GM23248 (cell line): ENCODE measurements at regions not wholly inside any gene's neighbourhood (a gene's known extent, or its start where the extent isn't known, plus 50 kb on each side); places are given as distances from the start of the nearest gene placed in this dataset.

Experiments used
- DNase-seq: peaks from one replicate; pipeline ENCODE4 v3.0.0-alpha.2; 2015
- H2AFZ ChIP-seq: fragments of 200-600 bp; sonication (generic); 2 replicates; pipeline ENCODE4 v1.6.1; 2016; ENCODE audit warnings: antibody characterized with exemption
- H3F3A ChIP-seq: fragments of 200-600 bp; sonication (generic); 2 replicates; pipeline ENCODE4 v1.6.1; 2016; ENCODE audit warnings: mild to moderate bottlenecking, antibody characterized with exemption, mixed run types; ENCODE audit not compliant: insufficient read depth
- H3K27ac ChIP-seq: fragments of 200-600 bp; sonication (generic); 2 replicates; pipeline ENCODE4 v1.5.1; 2016; ENCODE audit warnings: mild to moderate bottlenecking
- H3K27me3 ChIP-seq: fragments of 200-600 bp; sonication (generic); replicated peaks from 2 replicates; pipeline ENCODE4 v1.6.1; 2016; ENCODE audit warnings: mild to moderate bottlenecking; ENCODE audit not compliant: insufficient read depth
- H3K36me3 ChIP-seq: fragments of 200-600 bp; sonication (generic); 2 replicates; pipeline ENCODE4 v1.6.1; 2016; ENCODE audit warnings: low read depth, mild to moderate bottlenecking
- H3K4me1 ChIP-seq: fragments of 200-600 bp; sonication (generic); 2 replicates; pipeline ENCODE4 v1.6.1; 2016; ENCODE audit warnings: mild to moderate bottlenecking; ENCODE audit not compliant: insufficient read depth
- H3K4me2 ChIP-seq: fragments of 200-600 bp; sonication (generic); one replicate; pipeline ENCODE4 v1.6.1; 2016; ENCODE audit warnings: mild to moderate bottlenecking; ENCODE audit not compliant: unreplicated experiment
- H3K4me3 ChIP-seq: fragments of 200-600 bp; sonication (generic); 2 replicates; pipeline ENCODE4 v1.5.1; 2016; ENCODE audit warnings: mild to moderate bottlenecking
- H3K79me2 ChIP-seq: fragments of 200-600 bp; sonication (generic); 2 replicates; pipeline ENCODE4 v1.6.1; 2016; ENCODE audit warnings: mild to moderate bottlenecking; ENCODE audit not compliant: insufficient read depth
- H3K9ac ChIP-seq: fragments of 200-600 bp; sonication (generic); 2 replicates; pipeline ENCODE4 v1.6.1; 2016; ENCODE audit warnings: mild to moderate bottlenecking
- H3K9me2 ChIP-seq: fragments of 200-600 bp; sonication (generic); 2 replicates; pipeline ENCODE4 v1.6.1; 2016; ENCODE audit warnings: mixed run types, mild to moderate bottlenecking, moderate library complexity; ENCODE audit not compliant: insufficient read depth
- H3K9me3 ChIP-seq: fragments of 200-600 bp; sonication (generic); one replicate; pipeline ENCODE4 v1.6.1; 2017; ENCODE audit warnings: low read depth
- H4K20me1 ChIP-seq: fragments of 200-600 bp; sonication (generic); 2 replicates; pipeline ENCODE4 v1.6.0; 2016; ENCODE audit not compliant: insufficient read depth
- EZH2 ChIP-seq: fragments of 200-600 bp; sonication (generic); IDR thresholded peaks from 2 replicates; pipeline ENCODE4 v1.6.1; 2018; ENCODE audit warnings: antibody characterized with exemption, mild to moderate bottlenecking; ENCODE audit not compliant: insufficient read depth, poor library complexity, severe bottlenecking
- EZH2phosphoT487 ChIP-seq: fragments of 200-600 bp; sonication (generic); IDR thresholded peaks from 2 replicates; pipeline ENCODE4 v1.6.1; 2018; ENCODE audit warnings: antibody characterized with exemption, moderate library complexity, mild to moderate bottlenecking, low read depth; ENCODE audit not compliant: insufficient read depth
- WGBS, 2 experiments: methylation state at CpG; one replicate each; pipeline ENCODE4 v1.1.6; 2015 to 2017; ENCODE audit warnings: low lambda C conversion rate in 2 of 2, low coverage in 1 of 2; ENCODE audit errors: missing lambda C conversion rate in 2 of 2; 5-methylcytosine and 5-hydroxymethylcytosine counted together
- in situ Hi-C: fragments of 300-500 bp; cut with MboI; formaldehyde crosslinking; loops from 2 replicates; pipeline ENCODE4 v1.15.0; 2020

- Histone ChIP-seq H2AFZ (no peak overlapping the region), H3K9ac (no peak overlapping the region), H3K4me2 (no peak overlapping the region), H3K27me3 (no peaks in the 10 kb centered on the region), H4K20me1 (no peaks in the 10 kb centered on the region), H3K36me3 (no peaks in the 10 kb centered on the region), H3K4me3 (no peak overlapping the region), H3K79me2 (no peaks in the 10 kb centered on the region), H3K27ac (no peak overlapping the region), H3K4me1 (no peaks in the 10 kb centered on the region), H3K9me2 (no peaks in the 10 kb centered on the region), H3K9me3 (no peaks in the 10 kb centered on the region), H3F3A (no peaks in the 10 kb centered on the region)
- in situ Hi-C loops = no loop called here
- DNase-seq = no peak
- WGBS, 2 experiments = 46 to 50% methylated on average over 8 of the region's 8 CpGs
- TF ChIP-seq EZH2 (no peak), EZH2phosphoT487 (no peak)
Observed at GRCh38 chr10:121244818-121245217, 353.4 kb downstream of the FGFR2 start.

- 0 to 5% methylated on average over 1 of the region's 1 CpG for WGBS, 2 experiments
- no peak overlapping the region for H3K4me3 ChIP-seq
Observed at GRCh38 chr10:121245754-121246153, 352.5 kb downstream of the FGFR2 start.

GRCh38 chr10:121248266-121248665, 350.0 kb downstream of the FGFR2 start:
- Histone ChIP-seq H3K36me3 (no peaks in the 10 kb centered on the region), H3K9ac (no peak overlapping the region), H3K79me2 (no peaks in the 10 kb centered on the region), H3K9me2 (no peaks in the 10 kb centered on the region), H3K9me3 (no peaks in the 10 kb centered on the region), H4K20me1 (no peaks in the 10 kb centered on the region), H3K4me2 (no peak overlapping the region), H3K27ac (no peak overlapping the region), H2AFZ (no peak overlapping the region), H3F3A (no peaks in the 10 kb centered on the region), H3K4me1 (no peaks in the 10 kb centered on the region), H3K4me3 (no peak overlapping the region), H3K27me3 (no peaks in the 10 kb centered on the region)
- in situ Hi-C loops = no loop called here
- WGBS, 2 experiments = 30% methylated on average over 6 of the region's 6 CpGs
- DNase-seq = no peak
- TF ChIP-seq EZH2 (no peak), EZH2phosphoT487 (no peak)

More at GRCh38 chr10:121245754-121246153, 352.5 kb downstream of the FGFR2 start:
- in situ Hi-C loops = no loop called here
- Histone ChIP-seq H3K4me1 (no peaks in the 10 kb centered on the region), H3K9me3 (no peaks in the 10 kb centered on the region), H3K27ac (no peak overlapping the region), H4K20me1 (no peaks in the 10 kb centered on the region), H3K27me3 (no peaks in the 10 kb centered on the region), H3K4me2 (no peak overlapping the region), H3K36me3 (no peaks in the 10 kb centered on the region), H2AFZ (no peak overlapping the region), H3K79me2 (no peaks in the 10 kb centered on the region), H3K9ac (no peak overlapping the region), H3F3A (no peaks in the 10 kb centered on the region), H3K9me2 (no peaks in the 10 kb centered on the region)
- TF ChIP-seq EZH2phosphoT487 (no peak), EZH2 (no peak)
- no peak for DNase-seq

- H4K20me1 ChIP-seq = no peaks in the 10 kb centered on the region
- no peak overlapping the region for H3K4me2 ChIP-seq
- H3K4me3 ChIP-seq = no peak overlapping the region
- H3F3A ChIP-seq = no peaks in the 10 kb centered on the region
- WGBS, 2 experiments = 41 to 44% methylated on average over 6 of the region's 6 CpGs
- H3K79me2 ChIP-seq = no peaks in the 10 kb centered on the region
- no peak overlapping the region for H2AFZ ChIP-seq
- H3K27ac ChIP-seq = no peak overlapping the region
- no peaks in the 10 kb centered on the region for H3K27me3 ChIP-seq
- DNase-seq = no peak
- in situ Hi-C loops = no loop called here
- H3K36me3 ChIP-seq = no peaks in the 10 kb centered on the region
- H3K9ac ChIP-seq = no peak overlapping the region
- no peaks in the 10 kb centered on the region for H3K9me2 ChIP-seq
- H3K9me3 ChIP-seq = no peaks in the 10 kb centered on the region
- TF ChIP-seq EZH2 (no peak), EZH2phosphoT487 (no peak)
- H3K4me1 ChIP-seq = no peaks in the 10 kb centered on the region
Observed at GRCh38 chr10:121250995-121251764, 347.1 kb downstream of the FGFR2 start.
